ENCODE measurements at regions not wholly inside any gene's neighbourhood (a gene's known extent, or its start where the extent isn't known, plus 50 kb on each side); places are given as distances from the start of the nearest gene placed in this dataset.
"Not testable (repeated sequence)": the region's sequence is repeated elsewhere in the genome, so short reads cannot be mapped to it uniquely, and the experiment has no call there.

DNA sequence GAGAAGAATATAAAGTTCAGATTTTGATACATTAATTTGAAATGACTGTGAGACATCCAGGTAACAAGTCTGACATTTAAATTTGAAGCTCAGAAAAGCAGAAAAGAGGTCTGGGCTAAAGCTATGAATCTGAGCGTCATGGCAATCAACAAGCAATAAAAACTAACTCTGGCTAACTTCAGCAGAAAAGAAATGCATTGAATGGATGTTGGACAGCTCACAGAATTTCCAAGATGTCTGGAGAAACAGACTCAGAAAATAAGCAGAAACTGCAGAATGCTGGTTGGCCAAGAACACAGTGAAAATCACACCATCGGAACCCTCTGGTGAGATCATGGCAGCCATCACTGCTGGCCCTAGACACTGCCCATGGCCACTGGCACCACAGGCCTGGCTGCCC is 366.6 kb downstream of the METTL4 start:
- no peak for DNase-seq

DNA sequence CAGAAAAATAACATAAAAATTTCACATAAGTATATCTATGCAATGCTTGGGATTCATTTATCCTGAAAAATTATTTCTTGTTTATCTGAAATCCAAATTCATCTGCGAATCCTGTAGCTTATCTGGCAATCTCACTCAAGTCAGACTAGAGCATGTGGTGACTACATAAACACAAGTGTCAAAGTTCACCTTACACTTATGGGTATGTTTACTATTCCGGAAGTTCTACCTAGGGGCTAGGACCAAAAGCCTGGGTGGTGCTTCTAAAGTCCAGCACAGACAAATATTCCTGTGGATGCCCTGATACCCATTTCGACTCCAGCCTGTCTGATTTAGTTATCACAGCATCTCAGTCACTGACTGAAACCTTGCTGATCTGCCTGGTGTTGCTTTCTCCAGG is 364.0 kb downstream of the METTL4 start:
- DNase-seq, result no peak

DNA sequence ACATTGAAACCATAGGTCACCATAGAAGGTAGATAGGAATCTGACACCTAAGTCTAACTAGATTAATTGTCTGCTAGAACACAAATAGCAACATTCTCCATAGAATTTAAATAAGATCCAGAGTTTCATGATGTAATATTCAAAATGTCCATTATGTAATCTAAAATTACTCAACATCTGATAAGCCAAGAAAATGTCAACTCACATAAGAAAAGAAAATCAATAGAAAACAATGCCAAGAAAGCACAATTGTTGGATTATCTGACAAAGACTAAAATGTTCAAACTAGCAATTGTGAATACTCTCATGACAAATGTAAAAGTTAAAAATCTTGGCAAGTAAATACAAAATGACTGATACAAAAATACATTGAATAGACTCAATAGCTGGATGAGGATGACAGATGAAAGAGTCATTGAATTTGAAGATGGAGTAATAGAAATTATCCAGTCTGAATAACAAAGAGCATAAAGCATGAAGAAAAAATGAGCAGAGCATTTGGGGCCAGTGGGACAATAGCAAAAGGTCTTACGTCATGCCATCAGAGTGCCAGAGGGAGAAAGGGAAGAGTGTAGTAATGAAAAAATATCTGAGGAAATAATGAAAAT is 358.6 kb downstream of the METTL4 start:
- DNase-seq, result no peak

DNA sequence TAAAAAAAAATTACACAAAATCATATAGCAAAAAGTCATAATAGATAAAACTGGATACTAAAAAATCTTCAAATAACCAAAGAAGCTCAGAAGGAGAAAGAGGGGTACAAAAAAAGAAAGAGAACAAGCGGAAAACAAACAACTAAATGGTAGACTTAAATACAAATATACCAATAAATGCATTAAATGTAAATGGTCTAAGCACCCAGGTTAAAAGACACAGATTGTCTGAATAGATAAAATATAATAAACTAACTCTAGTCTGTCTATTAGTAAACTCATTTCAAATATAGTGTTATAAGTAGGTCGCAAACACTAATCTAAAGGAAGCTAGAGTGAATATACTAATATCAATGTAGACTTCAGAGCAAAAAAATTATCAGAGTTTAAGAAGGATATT is 357.4 kb downstream of the METTL4 start:
- no peak for DNase-seq

DNA sequence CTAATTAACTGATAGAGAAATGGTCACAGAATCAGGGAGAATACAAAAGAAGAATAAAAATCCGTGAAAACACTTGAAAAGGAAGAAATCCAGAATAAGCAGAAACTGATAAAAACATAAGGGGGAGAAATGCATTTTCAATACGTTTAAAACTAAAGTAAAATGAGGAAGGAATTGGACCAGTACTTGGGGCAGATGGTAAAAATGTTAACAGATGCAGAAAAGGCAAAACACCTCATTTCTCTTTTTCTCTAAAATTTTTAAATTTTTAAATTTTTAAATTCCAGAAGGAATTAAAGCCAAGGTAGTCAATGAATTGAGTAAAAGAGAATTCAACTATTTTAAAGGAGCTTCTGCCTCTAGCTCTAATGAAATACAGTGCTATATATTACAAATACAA is 353.9 kb downstream of the METTL4 start:
- no peak for DNase-seq

DNA sequence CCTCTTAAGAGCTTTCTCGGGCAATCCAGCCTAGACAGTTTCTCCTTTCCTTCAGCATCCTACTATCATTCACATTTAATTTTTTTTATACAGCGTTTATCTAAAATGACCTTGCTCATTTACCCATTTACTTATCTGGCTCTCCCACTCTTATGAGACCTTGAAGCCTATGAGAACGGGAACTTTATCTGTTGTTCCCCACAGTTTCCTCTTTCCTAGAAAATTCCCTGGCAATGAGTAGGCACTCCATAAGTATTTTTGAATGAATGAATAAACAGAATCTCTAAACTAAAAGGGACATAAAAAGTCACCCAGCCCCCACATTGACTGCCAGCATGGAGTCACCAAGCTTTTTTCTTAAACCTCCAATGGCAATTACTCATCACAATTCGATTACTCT is 353.2 kb downstream of the METTL4 start:
- DNase-seq, result no peak

DNA sequence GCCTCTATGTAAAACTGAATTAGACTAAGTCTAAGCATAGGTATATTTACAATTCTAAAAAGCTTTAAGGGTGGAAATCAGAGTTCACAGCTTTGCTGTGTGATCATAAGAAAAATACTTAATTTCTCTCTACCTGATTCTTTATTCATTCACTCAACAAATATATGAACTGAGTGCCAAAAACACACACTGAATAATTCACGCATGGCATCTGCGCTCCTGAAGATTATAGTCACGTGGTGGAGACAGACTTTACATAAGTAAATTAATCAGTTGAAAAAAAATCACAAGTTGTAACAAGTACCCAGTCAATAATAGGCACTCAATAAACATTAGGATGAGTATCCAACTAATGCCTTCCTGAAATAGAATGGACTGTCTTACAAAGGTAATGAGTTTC is 351.6 kb downstream of the METTL4 start:
- no peak for DNase-seq

DNA sequence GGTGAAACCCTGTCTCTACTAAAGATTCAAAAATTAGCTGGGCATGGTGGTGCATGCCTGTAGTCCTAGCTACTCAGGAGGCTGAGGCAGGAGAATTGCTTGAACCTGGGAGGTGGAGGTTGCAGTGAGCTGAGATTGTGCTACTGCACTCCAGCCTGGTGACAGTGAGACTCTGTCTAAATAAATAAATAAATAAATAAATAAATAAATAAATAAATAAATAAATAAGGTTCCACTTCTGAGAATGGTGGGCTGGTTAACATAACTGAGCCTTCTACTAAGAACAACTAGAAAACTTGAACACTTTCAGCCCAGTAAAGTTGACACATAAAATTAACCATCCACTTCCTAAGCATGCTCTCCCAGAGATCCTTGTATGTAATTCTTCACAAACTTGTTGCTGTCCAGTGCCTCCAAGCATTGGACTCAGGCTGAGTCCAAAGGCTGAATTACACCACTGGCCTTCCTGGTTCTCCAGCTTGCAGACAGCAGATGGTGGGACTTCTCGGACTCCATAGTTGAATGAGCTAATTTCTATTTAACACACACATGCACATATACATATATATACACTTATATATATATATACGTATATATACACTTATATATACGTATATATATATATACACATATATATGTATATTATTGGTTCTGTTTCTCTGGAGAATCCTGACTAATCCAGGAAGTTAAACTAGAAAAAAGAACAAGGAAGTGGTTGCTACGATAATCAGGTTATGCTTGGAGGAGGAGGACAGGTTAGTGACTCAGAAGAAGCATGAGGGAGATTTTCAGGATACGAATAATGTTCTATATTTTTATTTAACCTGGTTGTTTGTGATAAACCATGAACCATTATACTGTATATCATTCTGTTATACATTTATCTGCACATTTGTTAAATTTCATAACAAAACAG is 348.8 kb downstream of the METTL4 start:
- no peak for DNase-seq

DNA sequence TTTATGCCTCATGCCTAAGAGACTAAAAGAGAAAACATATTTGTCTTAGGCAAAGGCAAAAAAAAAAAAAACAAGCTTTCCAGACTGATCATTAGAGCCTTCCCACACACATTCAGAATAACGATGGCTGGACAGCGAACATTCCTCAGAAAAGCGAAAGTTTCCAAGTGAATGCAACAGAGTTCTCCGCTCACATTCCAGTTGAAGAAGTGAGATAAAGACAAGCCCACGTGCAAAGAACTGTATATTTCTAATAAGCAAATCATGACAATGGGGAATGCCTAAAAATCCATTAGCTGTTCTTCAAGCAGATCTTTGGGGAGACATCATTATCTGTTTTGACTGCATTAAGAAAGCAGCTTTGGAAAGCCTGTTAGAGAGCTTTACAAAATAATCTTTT is 347.9 kb downstream of the METTL4 start:
- DNase-seq, result no peak

DNA sequence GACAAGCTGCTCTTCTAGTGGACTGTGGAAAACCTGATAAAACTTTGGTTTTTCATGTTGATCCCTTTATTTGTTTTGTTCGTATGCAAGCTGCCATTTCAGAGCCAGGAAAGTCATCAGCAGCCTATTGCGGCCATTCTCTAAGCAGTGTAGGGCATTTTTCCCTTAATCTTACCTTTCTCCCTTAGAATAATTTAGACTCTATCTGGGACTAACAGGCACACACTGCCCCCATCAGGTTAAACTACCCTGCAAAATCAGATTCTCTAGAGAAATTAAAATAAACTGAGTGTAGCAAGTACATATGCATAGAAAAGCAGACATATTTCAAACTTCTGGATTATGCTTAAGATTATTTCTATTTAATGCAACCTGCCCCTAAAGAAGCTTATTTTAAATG is 347.5 kb downstream of the METTL4 start:
- no peak for DNase-seq

DNA sequence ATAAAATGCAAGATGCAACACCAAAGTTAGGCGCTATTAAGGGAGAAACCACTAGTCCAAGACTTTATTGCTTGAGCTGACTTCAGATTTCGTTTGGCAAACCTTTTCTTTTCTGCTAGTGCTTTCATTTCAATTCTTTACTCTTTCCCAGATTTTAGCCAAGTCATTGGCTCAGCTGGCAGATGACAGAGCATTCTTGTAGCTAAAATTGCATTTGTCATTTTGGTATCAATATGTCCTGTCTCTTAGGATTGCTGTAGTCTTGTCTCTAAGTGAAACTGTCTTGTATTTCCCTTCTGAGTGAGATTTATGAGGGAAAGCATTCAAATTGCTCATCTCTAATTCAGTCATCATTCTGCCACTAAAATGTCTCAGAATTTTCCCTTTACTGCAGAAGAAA is 335.1 kb downstream of the METTL4 start:
- no peak for DNase-seq

DNA sequence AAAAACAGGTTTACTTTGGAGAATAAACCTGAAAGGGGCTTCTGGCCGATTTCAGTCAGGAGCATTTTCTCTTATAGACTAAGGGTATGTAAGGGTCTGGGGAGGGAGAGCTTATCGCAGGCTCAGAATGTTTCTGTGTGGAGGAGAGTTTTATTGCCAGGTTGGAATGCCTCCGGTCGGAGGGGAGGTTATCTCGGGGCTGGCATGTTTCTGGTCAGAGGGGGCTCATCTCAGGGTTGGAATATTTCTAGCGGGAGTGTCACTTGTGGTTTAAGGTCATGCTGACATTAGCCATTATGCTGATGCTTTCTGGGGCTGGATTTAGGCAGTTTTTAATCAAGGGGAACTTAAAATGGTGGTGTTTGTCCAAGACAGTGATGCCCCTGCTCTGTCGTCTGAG is 333.6 kb downstream of the METTL4 start:
- DNase-seq, result no peak

DNA sequence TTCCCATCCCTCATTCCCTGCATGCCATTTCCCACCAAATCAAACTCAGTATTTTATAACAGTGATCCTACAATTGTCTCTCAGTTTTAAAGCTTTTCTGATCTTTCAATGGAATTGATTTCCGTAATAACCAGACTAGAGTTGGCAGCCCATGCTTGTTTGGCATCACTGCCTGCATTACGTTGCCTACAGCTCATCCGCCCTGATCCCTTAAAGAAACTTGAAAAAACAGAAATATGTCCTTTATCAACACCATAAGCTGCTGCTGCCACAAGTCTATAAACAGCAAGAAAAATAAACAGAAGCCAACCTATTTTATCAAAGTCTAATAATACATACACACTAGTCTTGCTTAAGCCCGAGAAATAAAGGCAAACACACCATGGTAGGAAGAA is 331.0 kb downstream of the METTL4 start:
- DNase-seq, result no peak

DNA sequence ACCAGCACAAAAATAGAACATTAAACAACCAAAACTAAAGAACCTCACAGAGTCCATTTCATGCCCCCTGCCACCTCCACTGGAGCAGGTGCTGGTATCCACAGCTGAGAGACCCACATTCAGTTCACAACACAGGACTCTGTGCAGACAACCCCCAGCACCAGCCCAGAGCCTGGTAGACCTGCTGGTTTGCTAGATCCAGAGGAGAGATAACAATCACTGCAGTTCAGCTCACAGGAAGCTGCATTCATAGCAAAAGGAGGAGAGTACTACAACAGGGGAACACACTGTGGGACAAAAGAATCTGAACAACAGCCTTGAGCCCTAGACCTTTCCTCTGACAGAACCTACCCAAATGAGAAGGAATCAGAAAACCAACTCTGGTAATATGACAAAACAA is 326.7 kb downstream of the METTL4 start:
- no peak for DNase-seq

DNA sequence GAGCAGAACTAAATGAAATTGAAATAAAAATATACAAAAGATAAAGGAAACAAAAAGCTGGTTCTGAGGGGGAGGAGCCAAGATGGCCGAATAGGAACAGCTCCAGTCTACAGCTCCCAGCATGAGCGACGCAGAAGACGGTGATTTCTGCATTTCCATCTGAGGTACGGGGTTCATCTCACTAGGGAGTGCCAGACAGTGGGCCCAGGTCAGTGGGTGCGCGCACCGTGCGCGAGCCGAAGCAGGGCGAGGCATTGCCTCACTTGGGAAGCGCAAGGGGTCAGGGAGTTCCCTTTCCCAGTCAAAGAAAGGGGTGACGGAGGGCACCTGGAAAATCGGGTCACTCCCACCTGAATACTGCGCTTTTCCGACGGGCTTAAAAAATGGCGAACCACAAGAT is 324.2 kb downstream of the METTL4 start:
- DNase-seq, result not testable (repeated sequence)

DNA sequence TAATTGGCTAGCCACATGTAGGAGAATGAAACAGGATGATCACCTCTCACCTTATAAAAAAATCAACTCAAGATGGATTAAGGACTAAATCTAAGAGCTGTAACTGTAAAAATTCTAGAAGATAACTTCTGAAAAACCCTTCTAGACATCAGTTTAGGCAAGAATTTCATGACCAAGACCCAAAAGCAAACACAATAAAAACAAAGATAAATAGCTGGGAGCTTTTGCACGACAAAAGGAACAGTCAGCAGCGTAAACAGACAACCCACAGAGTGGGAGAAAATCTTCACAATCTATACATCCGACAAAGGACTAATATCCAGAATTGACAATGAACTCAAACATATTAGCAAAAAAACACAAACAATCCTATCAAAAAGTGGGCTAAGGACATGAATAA is 316.3 kb downstream of the METTL4 start:
- no peak for DNase-seq

DNA sequence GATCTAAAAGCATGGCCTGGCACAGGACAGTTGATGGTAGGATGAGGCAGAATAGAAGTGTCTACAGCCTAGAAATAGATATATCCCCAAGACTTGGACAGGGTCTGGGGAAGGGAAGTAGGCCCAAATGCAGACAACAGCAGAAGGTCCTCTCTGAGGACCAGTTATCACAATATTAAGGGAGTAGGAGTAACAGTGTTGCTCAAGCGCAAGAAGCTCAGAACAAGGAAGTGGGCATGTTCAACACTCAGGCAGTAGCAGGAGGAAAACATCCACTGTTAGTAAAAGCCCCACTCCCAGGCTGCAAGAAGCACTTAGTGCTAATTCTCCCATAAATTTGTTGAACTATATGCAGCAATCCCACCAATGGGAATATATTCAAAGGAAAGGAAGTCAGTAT is 314.7 kb downstream of the METTL4 start:
- no peak for DNase-seq

DNA sequence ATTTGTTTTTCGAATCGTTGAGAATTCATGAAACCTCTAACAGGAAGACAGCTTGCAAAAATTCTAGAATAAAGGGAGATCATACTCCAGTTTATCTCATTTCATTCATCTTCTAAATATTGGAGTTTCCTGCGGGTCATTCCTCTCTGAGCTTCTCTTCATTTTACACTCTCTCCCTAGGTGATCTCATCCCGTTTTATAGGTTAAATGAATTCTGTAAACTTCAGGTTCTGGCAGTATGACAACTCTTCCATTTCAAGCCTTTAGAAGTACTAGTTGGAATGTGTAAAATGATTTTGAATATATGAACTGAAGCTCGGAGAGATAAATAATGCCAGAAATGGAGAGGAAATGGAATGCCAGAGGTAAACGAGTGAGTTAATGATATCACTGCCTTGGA is 312.4 kb downstream of the METTL4 start:
- no peak for DNase-seq

DNA sequence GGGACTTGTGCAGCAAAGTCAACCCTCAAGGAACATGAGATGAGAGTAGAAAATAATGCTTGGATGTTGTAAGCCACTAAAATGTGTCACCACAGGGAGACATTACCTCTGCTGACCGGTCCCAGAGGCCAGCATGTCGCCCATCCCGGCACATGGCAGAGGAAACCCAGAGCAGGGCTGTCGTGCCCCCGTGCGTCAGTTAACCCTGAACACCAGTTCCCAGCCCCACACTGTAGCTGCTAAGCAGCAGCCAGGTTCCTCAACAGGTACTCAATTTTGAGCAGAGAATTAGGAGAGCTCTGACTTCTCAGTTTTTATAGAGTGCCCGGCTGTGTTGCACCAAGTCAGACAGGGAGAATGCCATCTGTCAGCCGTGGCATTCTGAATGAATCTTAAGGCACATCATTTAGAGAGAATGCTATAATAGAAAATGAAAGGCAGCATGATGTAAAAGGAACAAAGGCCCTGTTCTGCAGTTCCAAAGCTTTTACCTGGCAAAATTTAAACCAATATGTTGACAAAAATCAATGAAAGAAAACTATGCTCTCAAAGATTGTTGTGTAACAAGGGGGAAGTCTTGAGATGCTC is 307.9 kb downstream of the METTL4 start:
- no peak for DNase-seq

DNA sequence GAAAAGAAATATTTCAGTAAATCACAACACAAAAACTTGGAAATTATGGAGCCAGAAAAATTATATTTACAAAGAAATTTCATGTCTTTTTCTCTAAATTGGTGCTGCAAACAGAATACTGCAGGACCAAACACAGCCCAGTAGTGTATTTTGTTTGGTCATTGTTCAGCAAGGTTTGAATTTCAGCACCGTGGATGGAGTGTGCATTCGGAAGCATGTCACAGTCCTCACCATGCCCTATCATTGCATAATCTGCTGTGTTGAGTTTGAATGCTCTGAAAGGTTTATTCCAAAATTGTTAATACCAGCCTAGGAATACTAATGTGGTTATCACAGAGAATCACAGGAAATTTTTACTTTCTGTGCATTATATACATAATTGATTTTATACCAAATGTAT is 296.7 kb downstream of the METTL4 start:
- no peak for DNase-seq

DNA sequence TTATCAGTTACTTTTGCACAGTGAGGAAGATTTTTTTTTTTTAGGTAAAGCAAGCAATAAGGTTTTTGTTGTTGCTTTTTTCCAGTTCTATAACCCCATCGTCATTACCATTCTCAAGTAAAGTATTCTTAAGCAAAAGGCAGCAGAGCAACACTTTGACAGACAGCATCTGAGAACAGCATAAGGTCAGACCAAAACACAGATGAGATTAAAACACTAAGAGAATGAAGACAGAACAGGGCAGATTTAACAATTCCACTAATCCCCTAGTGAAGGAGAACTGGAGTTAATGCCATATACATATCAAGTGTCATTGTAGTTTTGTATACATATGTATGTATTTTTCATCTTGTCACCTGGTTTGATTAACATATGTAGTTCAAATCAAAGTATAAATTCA is 290.2 kb downstream of the METTL4 start:
- no peak for DNase-seq

DNA sequence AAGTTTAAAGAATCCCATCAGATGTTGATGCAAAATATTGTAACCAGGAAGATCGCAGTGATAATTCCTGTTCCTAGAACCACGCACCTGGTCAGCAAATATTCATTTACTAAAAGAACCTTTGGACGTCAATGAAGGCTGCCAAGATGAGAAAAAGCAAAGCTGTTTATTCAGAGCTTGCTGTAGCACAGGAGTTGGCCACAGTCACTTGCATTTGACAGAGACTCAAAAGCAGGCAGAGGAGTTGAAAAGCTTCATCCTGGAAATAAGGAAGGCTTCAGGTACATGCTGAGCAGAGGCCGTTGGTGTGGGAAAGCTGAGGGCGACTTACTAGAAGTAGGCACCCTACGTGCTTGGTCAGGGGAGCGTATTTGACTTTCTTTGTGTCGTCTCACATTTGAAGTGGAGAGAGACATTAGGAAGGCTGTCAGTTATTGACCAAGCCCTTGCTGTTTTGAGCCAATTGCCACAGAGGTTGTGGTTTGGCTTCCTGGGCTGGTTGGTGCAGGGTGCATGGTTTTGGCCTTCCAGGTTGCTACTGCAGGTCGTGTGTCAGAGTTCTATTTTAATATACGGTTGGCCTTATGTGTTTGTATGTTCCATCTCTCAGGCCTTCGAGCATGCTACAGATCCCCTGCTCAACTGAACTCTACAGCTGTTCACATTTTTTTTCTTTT is 289.6 kb downstream of the METTL4 start:
- DNase-seq, result no peak

DNA sequence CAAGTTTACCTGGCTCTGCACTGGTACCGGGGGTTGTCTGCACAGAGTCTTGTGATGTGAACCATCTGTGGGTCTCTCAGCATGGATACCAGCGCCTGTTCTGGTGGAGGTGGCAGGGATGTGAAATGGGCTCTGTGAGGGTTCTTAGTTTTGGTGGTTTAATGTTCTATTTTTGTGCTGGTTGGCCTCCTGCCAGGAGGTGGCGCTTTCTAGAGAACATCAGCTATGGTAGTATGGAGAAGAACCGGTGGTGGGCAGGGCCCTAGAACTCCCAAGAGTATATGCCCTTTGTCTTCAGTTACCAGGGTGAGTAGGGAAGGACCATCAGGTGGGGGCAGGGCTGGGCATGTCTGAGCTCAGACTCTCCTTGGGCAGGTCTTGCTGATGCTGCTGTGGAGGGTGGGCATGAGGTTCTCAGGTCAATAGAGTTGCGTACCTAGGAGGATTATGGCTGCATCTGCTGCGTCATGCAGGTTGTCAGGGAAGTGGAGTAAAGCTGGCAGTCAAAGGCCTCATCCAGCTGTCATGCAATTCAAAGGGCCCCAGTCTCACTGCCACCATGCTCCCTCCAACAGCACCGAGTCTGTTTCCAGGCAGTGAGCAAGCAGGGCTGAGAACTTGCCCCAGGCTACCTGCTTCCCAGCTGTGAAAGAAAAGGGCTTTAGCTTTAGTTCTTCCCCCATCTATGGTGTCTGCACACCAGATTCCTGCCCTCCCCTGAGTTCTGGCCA is 278.0 kb downstream of the METTL4 start:
- no peak for DNase-seq
